Spleen (tissue), 7 donors: ENCODE measurements at regions not wholly inside any gene's neighbourhood (a gene's known extent, or its start where the extent isn't known, plus 50 kb on each side); places are given as distances from the start of the nearest gene placed in this dataset.
"Not testable (repeated sequence)": the region's sequence is repeated elsewhere in the genome, so short reads cannot be mapped to it uniquely, and the experiment has no call there.

Experiments used
- POLR2A ChIP-seq, 3 donors: fragments of 450-650 bp; IDR thresholded peaks; one replicate each; pipeline ENCODE4 v1.5.1; 2017; ENCODE audit warnings: antibody characterized with exemption in 3 of 3, mild to moderate bottlenecking in 1 of 3
- POLR2AphosphoS5 ChIP-seq, 3 donors: sonication (generic); formaldehyde crosslinking; IDR thresholded peaks; one replicate each; pipeline ENCODE4 v1.5.1; 2017; ENCODE audit warnings: antibody characterized with exemption in 3 of 3
- TF ChIP-seq, protein P1 (sequence below), 11 experiments: fragments of 200-600 bp in 7 of 11; fragments of 450-650 bp in 4 of 11; sonication (generic) in 4 of 11; IDR thresholded peaks in 8 of 11; conservative IDR thresholded peaks in 3 of 11; 1 replicate in 7 of 11; 2 replicates in 4 of 11; pipeline versions ENCODE4 v1.4.0 to v1.8.0; 2016 to 2021; ENCODE audit warnings: antibody characterized with exemption in 11 of 11, inconsistent platforms in 4 of 11, mild to moderate bottlenecking in 1 of 11
- donor health status: DM: no; HTN: no; CAD: no; lungs with moderate emphysema.
- donor health status: DM: no; HTN: no; CAD: no.
- donor health status: DM: no; HTN: no; CAD: no.

DNA sequence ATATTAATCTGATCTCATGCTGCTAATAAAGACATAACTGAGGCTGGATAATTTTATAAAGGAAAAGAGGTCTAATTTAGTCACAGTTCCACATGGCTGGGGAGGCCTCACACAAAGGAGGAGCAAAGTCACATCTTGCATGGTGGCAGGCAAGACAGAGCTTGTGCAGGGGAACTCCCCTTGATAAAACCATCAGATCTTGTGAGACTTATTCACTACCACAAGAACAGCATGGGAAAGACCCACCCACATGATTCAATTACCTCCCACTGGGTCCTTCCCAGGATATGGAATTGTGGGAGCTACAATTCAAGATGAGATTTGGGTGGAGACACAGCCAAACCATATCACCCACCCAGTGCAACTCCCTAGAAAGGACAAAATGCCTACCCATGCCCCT lies 613.8 kb upstream of the CDH11 start:
- not testable (repeated sequence) for TF ChIP-seq POLR2A, POLR2AphosphoS5 (IDR thresholded peaks at IDR 0.05)
- TF ChIP-seq, protein P1, sequence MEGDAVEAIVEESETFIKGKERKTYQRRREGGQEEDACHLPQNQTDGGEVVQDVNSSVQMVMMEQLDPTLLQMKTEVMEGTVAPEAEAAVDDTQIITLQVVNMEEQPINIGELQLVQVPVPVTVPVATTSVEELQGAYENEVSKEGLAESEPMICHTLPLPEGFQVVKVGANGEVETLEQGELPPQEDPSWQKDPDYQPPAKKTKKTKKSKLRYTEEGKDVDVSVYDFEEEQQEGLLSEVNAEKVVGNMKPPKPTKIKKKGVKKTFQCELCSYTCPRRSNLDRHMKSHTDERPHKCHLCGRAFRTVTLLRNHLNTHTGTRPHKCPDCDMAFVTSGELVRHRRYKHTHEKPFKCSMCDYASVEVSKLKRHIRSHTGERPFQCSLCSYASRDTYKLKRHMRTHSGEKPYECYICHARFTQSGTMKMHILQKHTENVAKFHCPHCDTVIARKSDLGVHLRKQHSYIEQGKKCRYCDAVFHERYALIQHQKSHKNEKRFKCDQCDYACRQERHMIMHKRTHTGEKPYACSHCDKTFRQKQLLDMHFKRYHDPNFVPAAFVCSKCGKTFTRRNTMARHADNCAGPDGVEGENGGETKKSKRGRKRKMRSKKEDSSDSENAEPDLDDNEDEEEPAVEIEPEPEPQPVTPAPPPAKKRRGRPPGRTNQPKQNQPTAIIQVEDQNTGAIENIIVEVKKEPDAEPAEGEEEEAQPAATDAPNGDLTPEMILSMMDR (IDR thresholded peaks at IDR 0.05 in 8 of 11, conservative IDR thresholded peaks at IDR 0.05 in 3 of 11) = not testable (repeated sequence)
